Neural cell (in vitro differentiated cells): ENCODE measurements at regions not wholly inside any gene's neighbourhood (a gene's known extent, or its start where the extent isn't known, plus 50 kb on each side); places are given as distances from the start of the nearest gene placed in this dataset.

Experiments used
- CTCF ChIP-seq: fragments of 450-650 bp; IDR thresholded peaks from 2 replicates; pipeline ENCODE4 v1.5.1; 2014; ENCODE audit warnings: antibody characterized with exemption, mild to moderate bottlenecking, moderate library complexity; ENCODE audit not compliant: poor library complexity, severe bottlenecking
- EP300 ChIP-seq: fragments of 450-650 bp; conservative IDR thresholded peaks from 2 replicates; pipeline ENCODE4 v1.6.1; 2014; ENCODE audit warnings: antibody characterized with exemption, mild to moderate bottlenecking, moderate library complexity; ENCODE audit not compliant: poor library complexity, severe bottlenecking
- POLR2AphosphoS5 ChIP-seq: IDR thresholded peaks from 2 replicates; pipeline ENCODE4 v1.6.1; 2012

GRCh38 chr14:66072190-66073084 lies 413.7 kb upstream of the CCDC196 start:
- TF ChIP-seq CTCF (peak; percentile 20), POLR2AphosphoS5 (peak; percentile 75), EP300 (peak; percentile 90)
